Neural progenitor cell (in vitro differentiated cells): ENCODE measurements at regions not wholly inside any gene's neighbourhood (a gene's known extent, or its start where the extent isn't known, plus 50 kb on each side); places are given as distances from the start of the nearest gene placed in this dataset.
A peak's percentile ranks its signal among the peaks of the same experiment; 100 is the strongest.

Experiments
- DNase-seq: peaks from one replicate; pipeline ENCODE4 v3.0.0-alpha.2; 2016; ENCODE audit warnings: low spot score
- H2AFZ ChIP-seq: fragments of 200-600 bp; sonication (generic); replicated peaks from 2 replicates; pipeline ENCODE4 v1.6.1; 2016; ENCODE audit warnings: antibody characterized with exemption
- H3F3A ChIP-seq: fragments of 200-600 bp; sonication (generic); 2 replicates; pipeline ENCODE4 v1.6.1; 2016; ENCODE audit warnings: antibody characterized with exemption, low read depth
- H3K27ac ChIP-seq: fragments of 200-600 bp; sonication (generic); 2 replicates; pipeline ENCODE4 v1.5.1; 2016; ENCODE audit warnings: mild to moderate bottlenecking
- H3K27me3 ChIP-seq: fragments of 200-600 bp; sonication (generic); 2 replicates; pipeline ENCODE4 v1.6.1; 2016; ENCODE audit warnings: mild to moderate bottlenecking, moderate library complexity
- H3K36me3 ChIP-seq: fragments of 200-600 bp; sonication (generic); 2 replicates; pipeline ENCODE4 v1.5.1; 2016
- H3K4me1 ChIP-seq: fragments of 200-600 bp; sonication (generic); 2 replicates; pipeline ENCODE4 v1.6.1; 2016; ENCODE audit warnings: mixed run types
- H3K4me2 ChIP-seq: fragments of 200-600 bp; sonication (generic); 2 replicates; pipeline ENCODE4 v1.6.1; 2016
- H3K4me3 ChIP-seq: fragments of 200-600 bp; sonication (generic); 2 replicates; pipeline ENCODE4 v1.5.1; 2016
- H3K79me2 ChIP-seq: fragments of 200-600 bp; sonication (generic); 2 replicates; pipeline ENCODE4 v1.6.1; 2016; ENCODE audit warnings: low read depth
- H3K9ac ChIP-seq: fragments of 200-600 bp; sonication (generic); 2 replicates; pipeline ENCODE4 v1.6.1; 2016
- H3K9me3 ChIP-seq: fragments of 200-600 bp; sonication (generic); 2 replicates; pipeline ENCODE4 v1.5.1; 2016; ENCODE audit warnings: low read depth
- H4K20me1 ChIP-seq: fragments of 200-600 bp; sonication (generic); 2 replicates; pipeline ENCODE4 v1.6.1; 2016; ENCODE audit warnings: low read depth
- H3K27ac Mint-ChIP-seq: 3 replicates; pipeline ENCODE4 v1.8.0; 2021; ENCODE audit warnings: mixed read lengths
- H3K27me3 Mint-ChIP-seq: 2 replicates; pipeline ENCODE4 v1.8.0; 2022; ENCODE audit warnings: low read depth, mild to moderate bottlenecking, inconsistent platforms, moderate library complexity, mixed read lengths; ENCODE audit not compliant: insufficient read depth
- H3K36me3 Mint-ChIP-seq: 3 replicates; pipeline ENCODE4 v1.8.0; 2021; ENCODE audit warnings: mixed read lengths
- H3K4me1 Mint-ChIP-seq: 3 replicates; pipeline ENCODE4 v1.8.0; 2021; ENCODE audit warnings: mixed read lengths
- H3K4me3 Mint-ChIP-seq: 3 replicates; pipeline ENCODE4 v1.8.0; 2021; ENCODE audit warnings: mild to moderate bottlenecking, moderate library complexity, mixed read lengths
- H3K9me3 Mint-ChIP-seq: 3 replicates; pipeline ENCODE4 v1.8.0; 2020; ENCODE audit warnings: mixed read lengths
- EZH2 ChIP-seq: fragments of 200-600 bp; sonication (generic); IDR thresholded peaks from 2 replicates; pipeline ENCODE4 v1.6.1; 2017; ENCODE audit warnings: antibody characterized with exemption, mild to moderate bottlenecking, moderate library complexity
- EZH2phosphoT487 ChIP-seq: fragments of 200-600 bp; sonication (generic); IDR thresholded peaks from 2 replicates; pipeline ENCODE4 v1.6.1; 2017; ENCODE audit warnings: antibody characterized with exemption
- TF ChIP-seq, protein P1 (sequence below): fragments of 200-600 bp; sonication (generic); IDR thresholded peaks from 2 replicates; pipeline ENCODE4 v1.5.1; 2017; ENCODE audit warnings: antibody characterized with exemption, mild to moderate bottlenecking

DNA sequence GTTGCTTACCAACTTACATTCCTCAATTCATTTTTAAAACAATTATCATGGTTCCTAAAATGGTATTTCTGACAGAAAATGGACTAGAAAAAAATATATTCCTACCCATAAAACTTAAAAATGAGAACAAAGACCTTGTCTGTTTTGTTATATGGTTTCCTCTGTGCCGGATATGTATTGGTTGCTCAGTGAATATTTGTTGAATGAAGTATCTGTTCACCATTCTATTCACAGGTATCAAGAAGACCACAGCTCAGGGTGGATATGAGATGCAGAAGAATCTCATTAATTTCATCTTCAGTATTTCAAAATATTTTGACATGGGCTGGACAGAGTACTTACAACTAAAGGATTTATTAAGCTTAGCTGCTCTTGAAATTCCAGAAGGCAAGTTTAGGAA, 58.1 kb downstream of the TUSC7 start:
- H2AFZ ChIP-seq, result no peak overlapping the region

DNA sequence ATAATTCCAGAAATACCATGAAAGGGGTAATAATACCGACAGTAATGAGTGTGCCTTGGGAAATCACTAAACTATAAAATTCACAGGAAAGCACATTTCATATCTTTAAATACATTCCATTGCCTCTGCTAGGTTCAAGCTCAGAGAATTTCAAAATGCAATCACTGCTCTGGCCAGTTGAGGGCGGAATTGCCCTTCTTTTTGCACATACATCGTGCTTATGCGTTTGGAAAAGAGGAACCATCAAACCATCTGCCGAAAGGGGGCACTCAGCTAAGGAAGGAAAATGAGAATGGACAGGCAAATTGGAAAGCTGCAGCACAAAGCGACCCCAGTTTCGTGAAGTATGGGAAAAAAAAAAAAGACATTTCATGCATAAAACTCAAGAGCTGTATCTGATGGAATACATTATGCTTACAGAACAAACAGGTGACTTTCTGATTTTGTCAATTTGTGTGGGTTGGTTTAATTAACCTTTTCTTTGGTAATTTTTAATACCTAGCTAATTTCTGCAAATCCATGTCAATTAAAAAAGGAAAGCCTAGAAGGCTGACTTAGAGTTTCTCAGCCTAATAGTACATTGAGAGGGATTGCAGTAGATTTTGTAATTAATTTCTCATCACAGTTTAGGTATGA, 61.4 kb downstream of the TUSC7 start:
- Mint-ChIP-seq H3K27me3 (no peaks in the 10 kb centered on the region), H3K4me3 (no peak overlapping the region)

More for the DNA sequence above, 58.1 kb downstream of the TUSC7 start:
- DNase-seq, result no peak
- no peak overlapping the region for H3K9ac ChIP-seq
- TF ChIP-seq, protein P1, sequence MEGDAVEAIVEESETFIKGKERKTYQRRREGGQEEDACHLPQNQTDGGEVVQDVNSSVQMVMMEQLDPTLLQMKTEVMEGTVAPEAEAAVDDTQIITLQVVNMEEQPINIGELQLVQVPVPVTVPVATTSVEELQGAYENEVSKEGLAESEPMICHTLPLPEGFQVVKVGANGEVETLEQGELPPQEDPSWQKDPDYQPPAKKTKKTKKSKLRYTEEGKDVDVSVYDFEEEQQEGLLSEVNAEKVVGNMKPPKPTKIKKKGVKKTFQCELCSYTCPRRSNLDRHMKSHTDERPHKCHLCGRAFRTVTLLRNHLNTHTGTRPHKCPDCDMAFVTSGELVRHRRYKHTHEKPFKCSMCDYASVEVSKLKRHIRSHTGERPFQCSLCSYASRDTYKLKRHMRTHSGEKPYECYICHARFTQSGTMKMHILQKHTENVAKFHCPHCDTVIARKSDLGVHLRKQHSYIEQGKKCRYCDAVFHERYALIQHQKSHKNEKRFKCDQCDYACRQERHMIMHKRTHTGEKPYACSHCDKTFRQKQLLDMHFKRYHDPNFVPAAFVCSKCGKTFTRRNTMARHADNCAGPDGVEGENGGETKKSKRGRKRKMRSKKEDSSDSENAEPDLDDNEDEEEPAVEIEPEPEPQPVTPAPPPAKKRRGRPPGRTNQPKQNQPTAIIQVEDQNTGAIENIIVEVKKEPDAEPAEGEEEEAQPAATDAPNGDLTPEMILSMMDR, result no peak
- TF ChIP-seq EZH2phosphoT487, result no peak
- no peak for TF ChIP-seq EZH2
- H3K4me1 ChIP-seq, result no peaks in the 10 kb centered on the region
- H3K4me1 Mint-ChIP-seq, result no peaks in the 10 kb centered on the region
- no peaks in the 10 kb centered on the region for H3K9me3 Mint-ChIP-seq
- no peaks in the 10 kb centered on the region for H3F3A ChIP-seq
- no peak overlapping the region for H3K27ac ChIP-seq
- no peaks in the 10 kb centered on the region for H3K36me3 Mint-ChIP-seq
- H3K27me3 Mint-ChIP-seq, result no peaks in the 10 kb centered on the region
- H3K9me3 ChIP-seq, result no peaks in the 10 kb centered on the region
- H3K4me3 ChIP-seq, result no peak overlapping the region
- H3K36me3 ChIP-seq, result no peaks in the 10 kb centered on the region
- H3K79me2 ChIP-seq, result no peaks in the 10 kb centered on the region
- H4K20me1 ChIP-seq, result no peaks in the 10 kb centered on the region
- H3K4me2 ChIP-seq, result no peak overlapping the region
- H3K4me3 Mint-ChIP-seq, result no peak overlapping the region
- H3K27me3 ChIP-seq, result no peaks in the 10 kb centered on the region
- H3K27ac Mint-ChIP-seq, result no peak overlapping the region

DNA sequence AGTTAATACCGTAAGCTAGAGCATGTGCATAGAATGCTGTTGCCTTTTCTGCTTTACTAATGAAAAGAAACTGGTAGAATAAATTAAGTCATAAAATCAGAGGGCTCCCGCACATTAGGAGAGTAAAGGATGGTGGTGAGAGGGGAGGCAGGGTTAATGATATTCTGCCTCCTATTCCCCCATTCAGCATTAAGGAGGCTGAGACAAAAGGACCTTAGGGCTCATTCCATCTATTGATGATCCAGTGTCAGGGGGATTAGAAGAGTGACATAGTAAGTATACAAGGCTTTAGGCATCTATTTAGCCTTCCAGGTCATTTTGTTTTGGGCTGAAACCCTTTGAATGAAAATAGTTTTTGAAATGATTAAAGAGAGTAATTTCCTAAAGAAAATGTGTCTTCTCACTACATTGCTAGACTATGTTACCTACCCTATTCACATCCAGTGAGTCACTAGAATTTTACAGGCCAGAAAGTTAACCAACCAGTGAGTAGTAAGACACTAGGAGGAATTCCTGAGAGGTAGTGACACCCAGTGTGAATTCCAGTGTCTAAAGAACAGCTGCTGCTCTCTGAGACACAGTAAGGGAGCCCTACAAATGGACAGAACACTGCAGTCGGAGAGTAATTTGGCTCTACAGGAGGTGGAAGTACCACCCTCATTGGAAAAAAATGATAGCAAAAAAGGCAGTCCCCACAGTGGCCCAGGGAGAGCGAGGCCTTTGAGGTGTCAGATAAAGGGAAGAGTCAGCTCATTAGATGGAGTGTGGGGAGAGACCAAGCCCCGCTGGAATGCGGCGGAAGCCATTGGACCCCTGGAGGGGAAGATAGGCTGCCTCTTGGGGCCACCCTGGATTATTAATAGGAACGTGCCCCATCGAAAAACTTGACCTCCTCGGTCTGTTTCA, 67.6 kb downstream of the TUSC7 start:
- DNase-seq, result peak; percentile 71
- Histone ChIP-seq H3K4me2 (peak overlapping the region; percentile 43), H4K20me1 (no peaks in the 10 kb centered on the region), H2AFZ (peak overlapping the region; percentile 47), H3K9ac (no peak overlapping the region), H3K4me3 (no peak overlapping the region), H3K9me3 (no peaks in the 10 kb centered on the region), H3K79me2 (no peaks in the 10 kb centered on the region), H3K4me1 (peaks cover 21% of the 10 kb centered on the region), H3K36me3 (no peaks in the 10 kb centered on the region), H3K27ac (peak overlapping the region; percentile 90), H3K27me3 (no peaks in the 10 kb centered on the region), H3F3A (peaks cover 21% of the 10 kb centered on the region)
- TF ChIP-seq EZH2phosphoT487, result no peak
- TF ChIP-seq, protein P1, result no peak
- TF ChIP-seq EZH2, result no peak
- H3K36me3 Mint-ChIP-seq, result no peaks in the 10 kb centered on the region
- peak overlapping the region; percentile 79 for H3K27ac Mint-ChIP-seq
- peaks cover 15% of the 10 kb centered on the region for H3K4me1 Mint-ChIP-seq
- H3K4me3 Mint-ChIP-seq, result no peak overlapping the region
- H3K9me3 Mint-ChIP-seq, result no peaks in the 10 kb centered on the region
- H3K27me3 Mint-ChIP-seq, result no peaks in the 10 kb centered on the region

More for the DNA sequence above, 61.4 kb downstream of the TUSC7 start:
- peak; percentile 89 for DNase-seq
- Histone ChIP-seq H2AFZ (no peak overlapping the region), H3K4me1 (no peaks in the 10 kb centered on the region), H3K27me3 (no peaks in the 10 kb centered on the region), H3K36me3 (no peaks in the 10 kb centered on the region), H3K9ac (no peak overlapping the region), H4K20me1 (no peaks in the 10 kb centered on the region), H3K4me2 (no peak overlapping the region), H3K4me3 (no peak overlapping the region), H3K27ac (no peak overlapping the region), H3K79me2 (no peaks in the 10 kb centered on the region), H3K9me3 (no peaks in the 10 kb centered on the region), H3F3A (no peaks in the 10 kb centered on the region)
- no peaks in the 10 kb centered on the region for H3K4me1 Mint-ChIP-seq
- TF ChIP-seq, protein P1, result peak; percentile 100
- TF ChIP-seq EZH2 (no peak), EZH2phosphoT487 (no peak)
- no peak overlapping the region for H3K27ac Mint-ChIP-seq
- no peaks in the 10 kb centered on the region for H3K36me3 Mint-ChIP-seq
- no peaks in the 10 kb centered on the region for H3K9me3 Mint-ChIP-seq
